HCT116 (cell line): ENCODE measurements at regions not wholly inside any gene's neighbourhood (a gene's known extent, or its start where the extent isn't known, plus 50 kb on each side); places are given as distances from the start of the nearest gene placed in this dataset.

Source experiments
- ATAC-seq: fragments of 200-7000 bp; cut with Tn5 transposase; 2 replicates; pipeline ENCODE4 v1.9.1; 2020; ENCODE audit warnings: mild to moderate bottlenecking, moderate library complexity
- BruUV-seq: library from RNA; stranded (reverse); fragments of 400-500 nt; replicated peaks from 2 replicates; lab custom pipeline; 2021; lab: Mats Ljungman, UMichigan
- CTCF ChIA-PET: fragments of 300-600 bp; sonication (Branson Sonifier 250); formaldehyde crosslinking; loops from one replicate; lab custom pipeline; 2021; ENCODE audit warnings: antibody characterized with exemption; lab: Charles Lee
- POLR2A ChIA-PET: fragments of 300-600, 350-600 bp; sonication (Branson Sonifier 250); formaldehyde crosslinking; loops from one replicate; lab custom pipeline; 2021; ENCODE audit warnings: antibody characterized with exemption; lab: Charles Lee
- RAD21 ChIA-PET, 2 experiments: fragments of 300-600 bp; sonication (Branson Sonifier 250); formaldehyde crosslinking; loops; one replicate each; lab custom pipeline; 2023; ENCODE audit warnings: low total read pairs in 2 of 2; ENCODE audit not compliant: uncharacterized antibody in 2 of 2, unreplicated experiment in 2 of 2, low non-redundant PET in 1 of 2; lab: Charles Lee
- DNase-seq: peaks from one replicate; pipeline ENCODE4 v3.0.0-alpha.2; 2010; ENCODE audit warnings: low read depth, low spot score
- H2AFZ ChIP-seq: fragments of 200-600 bp; shearing (Covaris generic), sonication (generic); 2 replicates; pipeline ENCODE4 v1.6.1; 2017; ENCODE audit warnings: low read depth, mixed run types, mixed read lengths, antibody characterized with exemption, low read length; ENCODE audit not compliant: poor library complexity, severe bottlenecking
- H3K27ac ChIP-seq: 2 replicates; pipeline ENCODE4 v1.5.1; 2012; ENCODE audit warnings: low read depth, low read length
- H3K27me3 ChIP-seq: fragments of 200-600 bp; sonication (generic); 2 replicates; pipeline ENCODE4 v1.6.1; 2016; ENCODE audit warnings: mixed run types, low read length, mixed read lengths; ENCODE audit not compliant: insufficient read depth
- H3K36me3 ChIP-seq, 2 experiments: fragments of 200-500 bp in 1 of 2; fragments of 200-600 bp in 1 of 2; sonication (Bioruptor generic) in 1 of 2; sonication (generic) in 1 of 2; 2 replicates each; pipeline versions ENCODE4 v1.5.1 to v1.6.1; 2014 to 2016; ENCODE audit warnings: low read length in 2 of 2, inconsistent platforms in 1 of 2, mixed read lengths in 1 of 2, mixed run types in 1 of 2; ENCODE audit not compliant: insufficient read depth in 2 of 2, control insufficient read depth in 1 of 2
- H3K4me1 ChIP-seq, 2 experiments: fragments of 200-600 bp in 1 of 2; sonication (generic) in 1 of 2; 2 replicates each; pipeline versions ENCODE4 v1.5.1 to v1.6.1; 2012 to 2017; ENCODE audit warnings: low read length in 2 of 2, inconsistent platforms in 1 of 2, mild to moderate bottlenecking in 1 of 2, mixed read lengths in 1 of 2, mixed run types in 1 of 2, moderate library complexity in 1 of 2; ENCODE audit not compliant: insufficient read depth in 2 of 2, control insufficient read depth in 1 of 2
- H3K4me2 ChIP-seq: fragments of 200-600 bp; sonication (generic); 2 replicates; pipeline ENCODE4 v1.6.1; 2017; ENCODE audit warnings: mixed run types, low read length, mixed read lengths
- H3K4me3 ChIP-seq, 2 experiments: fragments of 200-600 bp in 1 of 2; sonication (generic) in 1 of 2; replicated peaks in 1 of 2; 2 replicates each; pipeline ENCODE4 v1.5.1; 2011 to 2016; ENCODE audit warnings: low read length in 2 of 2, control low read depth in 1 of 2, low read depth in 1 of 2, mild to moderate bottlenecking in 1 of 2, mixed read lengths in 1 of 2, mixed run types in 1 of 2
- H3K79me2 ChIP-seq: fragments of 200-600 bp; sonication (generic); 2 replicates; pipeline ENCODE4 v1.6.1; 2017; ENCODE audit warnings: mild to moderate bottlenecking, mixed run types, low read length, moderate library complexity, mixed read lengths; ENCODE audit not compliant: insufficient read depth
- H3K9ac ChIP-seq: fragments of 200-600 bp; sonication (generic); 2 replicates; pipeline ENCODE4 v1.6.1; 2016; ENCODE audit warnings: low read length, mixed read lengths
- H3K9me2 ChIP-seq: fragments of 200-600 bp; sonication (generic), shearing (Covaris generic); 2 replicates; pipeline ENCODE4 v1.6.1; 2017; ENCODE audit warnings: mixed run types, mild to moderate bottlenecking, moderate library complexity; ENCODE audit not compliant: insufficient read depth
- H3K9me3 ChIP-seq, 2 experiments: fragments of 200-500 bp in 1 of 2; fragments of 200-600 bp in 1 of 2; sonication (Bioruptor generic) in 1 of 2; sonication (generic) in 1 of 2; 2 replicates each; pipeline ENCODE4 v1.6.1; 2014 to 2017; ENCODE audit warnings: low read length in 2 of 2, mixed read lengths in 2 of 2, inconsistent platforms in 1 of 2, low read depth in 1 of 2, mild to moderate bottlenecking in 1 of 2, mixed run types in 1 of 2, moderate library complexity in 1 of 2; ENCODE audit not compliant: control insufficient read depth in 1 of 2, insufficient read depth in 1 of 2
- H4K20me1 ChIP-seq: fragments of 200-600 bp; sonication (generic), shearing (Covaris generic); 2 replicates; pipeline ENCODE4 v1.6.1; 2017; ENCODE audit warnings: mixed run types, mild to moderate bottlenecking, moderate library complexity; ENCODE audit not compliant: insufficient read depth
- CBX3 ChIP-seq: IDR thresholded peaks from 2 replicates; pipeline ENCODE4 v1.6.1; 2012; ENCODE audit warnings: low read depth
- CEBPB ChIP-seq: IDR thresholded peaks from 2 replicates; pipeline ENCODE4 v1.6.1; 2012; ENCODE audit warnings: low read depth
- CTCF ChIP-seq, 3 experiments: fragments of 200-600 bp in 1 of 3; sonication (generic) in 1 of 3; IDR thresholded peaks in 2 of 3; conservative IDR thresholded peaks in 1 of 3; 2 replicates each; pipeline ENCODE4 v1.5.1; 2012 to 2017; ENCODE audit warnings: low read depth in 2 of 3, low read length in 2 of 3, antibody characterized with exemption in 1 of 3, borderline replicate concordance in 1 of 3, control low read depth in 1 of 3, mild to moderate bottlenecking in 1 of 3, mixed read lengths in 1 of 3, mixed run types in 1 of 3, moderate library complexity in 1 of 3; ENCODE audit not compliant: insufficient read depth in 1 of 3
- EZH2phosphoT487 ChIP-seq: fragments of 200-600 bp; IDR thresholded peaks from 2 replicates; pipeline ENCODE4 v1.6.1; 2018; ENCODE audit warnings: antibody characterized with exemption, borderline replicate concordance
- JUND ChIP-seq: IDR thresholded peaks from 2 replicates; pipeline ENCODE4 v1.6.1; 2012
- MAX ChIP-seq: IDR thresholded peaks from 2 replicates; pipeline ENCODE4 v1.6.1; 2012
- POLR2A ChIP-seq: IDR thresholded peaks from 2 replicates; pipeline ENCODE4 v1.7.0; 2011; ENCODE audit warnings: borderline replicate concordance; ENCODE audit not compliant: insufficient read depth, insufficient read length; ENCODE audit errors: extremely low read depth
- SP1 ChIP-seq: IDR thresholded peaks from 2 replicates; pipeline ENCODE4 v1.6.1; 2012; ENCODE audit warnings: low read depth
- TCF7L2 ChIP-seq: IDR thresholded peaks from 2 replicates; pipeline ENCODE4 v1.7.0; 2011; ENCODE audit warnings: borderline replicate concordance, inconsistent platforms; ENCODE audit not compliant: insufficient read depth, insufficient read length; ENCODE audit errors: extremely low read depth
- ZBTB33 ChIP-seq: IDR thresholded peaks from 2 replicates; pipeline ENCODE4 v1.6.1; 2011; ENCODE audit warnings: mild to moderate bottlenecking, low read length, moderate library complexity; ENCODE audit not compliant: insufficient replicate concordance; ENCODE audit errors: extremely low read depth
- intact Hi-C: fragments of 100-400 bp; cut with micrococcal nuclease; formaldehyde crosslinking; loops from 2 replicates; pipeline ENCODE4 v1.10.0; 2022

- no peak for TF ChIP-seq CEBPB
- TF ChIP-seq SP1 = no peak
- no peak for TF ChIP-seq MAX
Measured at GRCh38 chr6:44663860-44664634, 276.5 kb downstream of the CDC5L start.

GRCh38 chr6:44664716-44665115 is 277.2 kb downstream of the CDC5L start:
- Histone ChIP-seq H3K36me3 (no peaks in the 10 kb centered on the region), H3K4me2 (no peak overlapping the region), H3K9me2 (no peaks in the 10 kb centered on the region), H3K9ac (no peak overlapping the region), H4K20me1 (no peaks in the 10 kb centered on the region), H3K79me2 (no peaks in the 10 kb centered on the region), H3K9me3 (no peaks in the 10 kb centered on the region), H2AFZ (no peak overlapping the region), H3K4me3 (no peak overlapping the region), H3K27me3 (no peaks in the 10 kb centered on the region), H3K4me1 (peaks cover 15 to 24% of the 10 kb centered on the region in 2 experiments), H3K27ac (no peak overlapping the region)
- DNase-seq (no peak), ATAC-seq (no peak)
- POLR2A ChIA-PET = no interaction called here
- CTCF ChIA-PET = interaction anchor here (0.7 kb wide), 1 partner anchor 11 kb away, joined by 4 read pairs; no protein-coding TSS in a partner anchor
- RAD21 ChIA-PET = no interaction called here
- BruUV-seq = no TSS peak
- no peak for TF ChIP-seq JUND
- TF ChIP-seq POLR2A = no peak
- no peak for TF ChIP-seq CTCF (IDR thresholded peaks at IDR 0.05 in 2 of 3, conservative IDR thresholded peaks at IDR 0.05 in 1 of 3; ENCODE audit: borderline replicate concordance in 1 of 3, insufficient read depth in 1 of 3, low read depth in 2 of 3, low read length in 2 of 3)
- TF ChIP-seq TCF7L2 = no peak
- TF ChIP-seq EZH2phosphoT487 = no peak
- TF ChIP-seq SP1 = no peak
- TF ChIP-seq ZBTB33 = no peak
- TF ChIP-seq CBX3 = no peak
- intact Hi-C loops = no loop called here

More at GRCh38 chr6:44663860-44664634, 276.5 kb downstream of the CDC5L start:
- no peaks in the 10 kb centered on the region for H3K36me3 ChIP-seq
- H4K20me1 ChIP-seq = no peaks in the 10 kb centered on the region
- H3K27ac ChIP-seq = no peak overlapping the region
- H3K79me2 ChIP-seq = no peaks in the 10 kb centered on the region
- H3K9me2 ChIP-seq = no peaks in the 10 kb centered on the region
- DNase-seq = no peak
- H3K9me3 ChIP-seq = no peaks in the 10 kb centered on the region
- peaks cover 15 to 24% of the 10 kb centered on the region in 2 experiments for H3K4me1 ChIP-seq
- ChIA-PET CTCF (interaction anchor here (0.7 kb wide), 1 partner anchor 10 kb away, joined by 4 read pairs; no protein-coding TSS in a partner anchor), POLR2A (no interaction called here), RAD21 (no interaction called here)
- intact Hi-C loops = no loop called here
- no peaks in the 10 kb centered on the region for H3K27me3 ChIP-seq
- H3K4me3 ChIP-seq = no peak overlapping the region
- no TSS peak for BruUV-seq
- no peak overlapping the region for H3K9ac ChIP-seq
- H2AFZ ChIP-seq = no peak overlapping the region
- ATAC-seq = no peak
- H3K4me2 ChIP-seq = no peak overlapping the region
